ENCODE measurements at regions not wholly inside any gene's neighbourhood (a gene's known extent, or its start where the extent isn't known, plus 50 kb on each side); places are given as distances from the start of the nearest gene placed in this dataset.

DNA sequence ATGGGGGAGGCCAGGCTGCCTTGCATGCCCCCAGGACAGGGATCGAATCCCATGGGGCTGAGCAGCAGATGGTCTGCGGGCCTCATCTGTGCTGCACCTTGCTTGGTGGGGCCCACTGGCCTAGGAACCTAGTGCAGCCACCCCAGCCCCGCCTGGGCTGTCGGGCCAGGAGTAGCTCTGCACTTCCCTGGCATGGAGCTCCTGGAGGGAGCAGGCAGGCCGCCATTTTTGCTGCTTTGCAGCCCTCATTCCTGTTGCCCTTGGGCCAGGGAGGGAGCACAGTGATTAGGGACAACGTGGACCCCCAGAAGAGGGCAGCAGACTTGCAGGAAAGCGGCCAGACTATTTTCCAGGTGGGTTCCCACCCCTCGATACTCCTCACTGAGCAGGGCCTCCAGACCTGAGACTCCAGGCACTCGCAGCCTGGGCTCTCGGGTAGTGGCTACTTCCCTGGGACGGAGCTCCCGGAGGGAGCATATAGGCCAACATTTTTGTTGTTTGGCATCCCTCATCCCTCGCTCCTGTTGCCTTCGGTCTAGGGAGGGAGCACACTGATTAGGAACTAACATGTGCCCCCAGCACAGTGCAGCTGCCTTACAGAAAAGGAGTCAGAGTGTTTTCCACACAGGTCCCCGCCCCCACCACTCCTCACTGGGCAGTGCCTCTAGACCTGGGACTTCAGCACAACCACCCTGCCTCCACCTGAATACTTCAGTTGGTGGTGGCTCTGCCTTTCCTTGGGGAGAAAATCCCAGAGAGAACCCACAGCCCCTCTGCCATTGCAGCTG is 99.5 kb downstream of the MAIP1 start:
- peak; percentile 51 for DNase-seq (ENCODE audit: low spot score)

DNA sequence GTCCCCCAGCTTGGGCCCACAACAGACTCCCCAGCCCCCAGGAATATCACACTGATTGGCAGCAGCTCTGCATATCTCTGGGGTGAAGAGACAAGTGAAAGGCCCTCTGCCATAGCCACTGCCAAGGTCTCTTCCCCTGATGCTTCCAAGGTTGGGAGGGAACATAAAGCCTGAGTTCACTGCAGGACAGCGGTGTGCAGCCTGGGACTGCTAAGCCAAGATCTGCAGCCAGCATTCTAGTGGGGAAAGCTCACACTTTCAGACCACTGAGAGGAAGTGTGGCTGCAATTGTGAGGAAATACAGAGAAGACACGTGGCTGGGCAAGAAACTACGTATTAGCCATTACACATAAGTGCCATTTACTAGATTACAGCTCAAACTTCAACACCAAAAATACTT is 100.7 kb downstream of the MAIP1 start:
- no peak for DNase-seq (ENCODE audit: low spot score)

DNA sequence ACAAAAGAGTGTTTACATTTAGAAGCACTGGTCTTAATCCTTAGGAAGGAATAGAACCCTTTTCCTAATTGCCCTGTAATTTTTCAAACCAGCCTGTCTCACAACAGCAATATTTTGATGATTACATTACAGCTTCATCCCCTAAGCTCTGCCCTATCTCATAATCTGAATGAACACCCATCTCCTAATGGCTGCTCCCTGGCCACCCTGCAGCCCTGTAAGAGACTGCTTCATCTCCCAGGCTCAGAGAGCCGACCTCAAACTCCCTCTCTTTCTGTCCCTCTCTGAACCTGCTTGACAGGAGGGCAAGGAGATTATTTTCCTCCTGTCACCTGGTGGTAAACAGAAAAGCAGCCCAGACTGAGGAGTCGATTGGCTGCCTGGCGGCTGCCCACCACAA is 107.8 kb downstream of the MAIP1 start:
- no peak for DNase-seq (ENCODE audit: low spot score)

DNA sequence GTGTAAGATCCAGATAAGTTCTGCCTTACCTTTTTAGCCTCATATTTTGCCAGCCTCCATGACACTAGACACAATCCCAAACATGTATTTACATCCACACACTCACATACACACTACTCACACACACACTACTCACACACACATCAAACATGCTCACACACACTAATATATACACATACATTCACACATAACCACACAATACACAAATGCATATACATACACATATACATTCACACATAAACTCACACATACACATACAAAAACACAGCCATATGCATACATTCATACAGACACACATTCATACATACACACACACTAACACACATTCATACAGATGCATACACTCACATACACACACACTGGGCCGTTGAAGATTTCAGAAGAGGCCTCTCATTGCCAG is 109.5 kb downstream of the MAIP1 start:
- no peak for DNase-seq (ENCODE audit: low spot score)

DNA sequence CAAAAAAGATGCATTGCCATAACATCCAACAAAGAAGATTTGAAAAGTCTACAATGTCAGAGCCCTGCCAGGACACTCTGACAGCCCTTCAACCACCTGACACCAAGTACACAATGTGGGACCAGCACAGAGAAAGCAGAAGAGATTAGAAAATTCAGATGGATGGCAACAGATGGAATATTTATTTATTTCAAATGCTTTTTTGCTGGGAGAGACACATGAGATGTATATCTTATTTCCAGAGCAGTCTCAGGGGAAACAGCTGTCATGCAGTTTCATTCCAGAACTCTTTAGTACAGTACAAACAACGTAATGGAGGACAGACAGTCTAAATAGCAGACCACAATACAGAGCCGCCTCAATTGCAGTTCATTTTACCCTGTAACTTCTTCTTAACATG is 110.1 kb downstream of the MAIP1 start:
- no peak for DNase-seq (ENCODE audit: low spot score)

DNA sequence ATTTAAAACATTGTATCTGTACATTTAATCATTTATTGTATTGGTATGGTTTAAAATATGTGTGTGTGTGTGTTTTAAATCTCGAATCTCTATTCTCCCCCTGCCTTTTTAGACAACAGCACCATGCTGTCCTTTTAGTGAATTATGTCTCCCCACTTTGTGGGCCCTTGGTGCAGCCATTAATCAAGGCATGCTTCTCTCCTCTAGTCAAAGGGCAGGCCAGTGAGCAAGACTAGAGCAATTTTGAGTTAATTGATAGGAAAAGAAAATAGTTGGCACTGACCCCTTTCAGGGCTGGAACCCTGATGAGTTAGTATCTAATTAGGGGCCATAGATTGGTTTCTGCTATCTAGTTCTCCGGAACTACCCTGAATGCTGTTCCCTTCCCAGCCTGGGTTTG is 111.0 kb downstream of the MAIP1 start:
- no peak for DNase-seq (ENCODE audit: low spot score)

DNA sequence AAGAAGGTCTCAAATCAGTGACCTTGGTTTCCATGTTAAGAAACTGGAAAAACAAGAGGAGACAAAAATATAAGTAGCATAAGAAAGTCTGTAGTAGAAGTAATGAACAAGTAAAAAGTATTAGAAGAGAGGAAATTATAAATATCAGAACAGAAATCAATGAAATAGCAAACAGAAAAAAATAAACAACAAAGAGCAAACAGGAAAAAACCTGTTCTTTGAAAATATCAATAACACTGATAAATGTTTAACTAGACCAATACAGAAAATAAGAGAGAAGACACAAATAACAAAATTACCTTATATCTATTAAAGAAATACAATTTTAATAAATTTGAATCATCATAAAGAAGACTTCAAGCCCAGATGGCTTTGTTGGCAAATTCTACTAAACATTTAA is 113.3 kb downstream of the MAIP1 start:
- no peak for DNase-seq (ENCODE audit: low spot score)

DNA sequence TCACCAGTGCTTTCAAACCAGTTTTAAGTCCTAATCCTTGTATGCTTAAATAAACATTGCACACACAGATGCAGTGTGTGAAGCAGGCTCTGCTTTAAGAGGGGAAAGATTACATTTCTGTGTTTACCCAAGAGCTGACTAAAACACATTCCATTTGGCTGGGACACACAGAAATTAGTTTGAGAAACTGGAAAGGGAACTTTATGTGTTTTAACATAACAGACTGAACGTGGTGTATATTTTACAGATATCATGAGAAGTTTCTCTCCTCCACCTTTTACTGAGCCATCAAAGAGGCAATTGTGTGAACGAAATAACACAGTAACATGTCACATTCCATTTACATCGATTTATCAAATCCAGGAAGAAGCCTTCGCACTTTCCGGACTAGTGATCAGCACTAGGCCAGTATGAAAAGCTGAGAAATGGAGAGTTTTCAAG is 121.8 kb downstream of the MAIP1 start:
- DNase-seq (ENCODE audit: low spot score), result no peak

DNA sequence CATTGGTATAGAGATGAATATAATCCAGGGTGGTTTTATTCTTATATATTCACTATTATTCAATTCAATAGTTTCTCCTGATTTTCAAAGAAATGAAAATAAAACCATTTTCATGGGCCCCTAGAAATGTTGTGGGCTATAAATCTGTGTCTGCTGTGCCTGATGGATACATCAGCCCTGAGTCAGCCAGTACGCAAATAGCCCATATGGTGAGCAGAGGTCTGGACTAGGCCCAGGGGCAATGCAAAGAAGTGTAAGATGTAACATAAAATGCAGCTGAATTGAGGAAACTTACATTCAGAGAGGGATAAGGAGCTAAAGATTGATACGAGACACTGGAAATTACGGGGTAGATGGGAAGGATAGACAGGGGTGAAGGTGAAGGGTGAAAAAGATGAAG is 122.5 kb downstream of the MAIP1 start:
- no peak for DNase-seq (ENCODE audit: low spot score)

DNA sequence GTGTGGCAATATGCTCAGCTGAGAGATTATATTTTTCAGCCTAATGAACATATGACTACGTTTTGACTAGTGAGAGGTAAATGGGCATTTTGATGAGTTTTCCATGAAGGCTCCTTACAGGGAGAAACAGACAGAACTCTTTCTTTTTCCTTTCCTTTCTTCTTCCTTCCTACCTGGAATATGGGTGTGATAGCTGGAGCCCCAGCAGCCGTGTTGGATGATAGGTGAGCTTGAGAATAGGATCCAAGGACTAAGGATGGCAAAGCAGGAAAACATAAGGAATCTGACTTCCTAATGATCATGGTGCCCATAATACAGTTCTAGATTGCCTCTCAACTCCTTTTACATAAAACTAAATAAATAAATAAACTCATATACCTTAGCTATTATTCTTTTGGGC is 124.0 kb downstream of the MAIP1 start:
- DNase-seq (ENCODE audit: low spot score), result no peak

DNA sequence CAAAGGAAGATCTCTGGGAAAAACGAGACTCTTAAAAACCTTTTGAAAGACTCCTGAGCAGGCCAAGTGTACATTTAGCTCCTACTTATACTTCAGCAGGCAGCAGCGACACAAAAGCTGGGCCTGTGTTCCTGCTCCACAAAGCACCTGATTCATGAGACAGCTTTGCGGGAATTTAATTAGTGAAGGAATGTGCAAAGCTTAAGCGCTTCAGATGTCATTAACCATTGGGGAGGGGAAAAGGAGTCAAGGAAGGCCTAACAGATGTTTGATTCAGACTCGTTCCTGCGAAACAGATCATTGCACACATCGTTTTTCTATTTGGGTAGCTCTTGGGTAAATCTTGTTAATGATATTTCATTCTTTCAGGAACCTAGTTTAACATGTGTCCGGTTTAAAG is 125.9 kb downstream of the MAIP1 start:
- peak; percentile 60 for DNase-seq (ENCODE audit: low spot score)

DNA sequence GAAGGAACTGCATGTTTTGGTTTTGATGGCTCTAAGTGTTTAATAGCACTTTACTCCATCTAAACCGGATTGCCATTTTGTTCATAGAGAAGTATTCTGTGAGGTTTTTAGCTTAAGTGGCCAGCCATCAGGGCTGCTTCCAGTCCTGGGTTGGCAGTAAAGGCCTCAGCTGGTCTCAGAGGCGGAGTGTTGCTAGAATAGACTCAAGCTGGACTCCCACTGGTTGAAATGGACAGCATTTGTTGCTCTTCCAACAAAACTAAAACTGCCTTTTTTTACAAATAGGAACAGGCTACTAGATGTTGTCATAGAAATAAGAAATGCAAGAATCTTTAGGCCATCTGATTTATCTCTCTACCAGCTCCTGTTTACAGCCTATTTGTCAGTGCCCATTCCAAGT is 126.4 kb downstream of the MAIP1 start:
- DNase-seq (ENCODE audit: low spot score), result no peak

DNA sequence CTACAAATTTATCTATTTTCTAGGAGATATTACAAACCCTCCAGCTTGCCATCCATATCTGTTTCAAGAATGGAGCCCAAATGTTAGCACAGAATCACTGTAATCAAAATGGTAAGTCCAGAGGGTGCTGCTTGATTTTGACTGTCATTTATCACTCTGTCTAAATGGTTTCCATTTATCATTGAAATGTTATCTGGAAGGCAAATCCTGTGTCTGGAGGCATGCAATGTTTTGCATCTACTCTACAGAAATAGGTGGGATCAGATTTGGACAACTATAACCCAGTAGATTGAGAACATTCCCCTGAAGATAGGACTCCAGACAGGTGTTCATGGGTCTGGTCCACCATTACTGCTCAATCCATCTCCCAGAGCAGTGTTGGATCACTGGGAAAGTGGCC is 128.7 kb downstream of the MAIP1 start:
- DNase-seq (ENCODE audit: low spot score), result no peak

DNA sequence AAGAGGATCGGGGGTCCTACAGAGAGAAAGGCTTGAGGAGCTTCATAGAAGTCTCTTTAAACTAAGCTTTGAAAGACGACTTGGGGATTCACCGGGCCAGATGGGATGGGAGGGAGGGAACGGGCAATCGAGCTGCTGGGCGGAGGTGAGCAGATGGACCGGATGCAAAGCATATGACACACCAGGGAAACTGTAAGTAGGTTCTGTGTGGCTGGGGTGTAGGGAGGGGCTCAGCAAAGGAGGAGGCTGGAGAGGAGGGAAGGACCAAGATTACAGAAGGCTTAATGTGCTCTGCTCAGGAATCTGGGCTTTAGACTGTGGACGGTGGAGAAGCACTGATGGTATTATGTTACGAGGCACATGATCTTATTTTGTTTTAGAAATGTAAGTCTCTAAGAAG is 131.5 kb downstream of the MAIP1 start:
- DNase-seq (ENCODE audit: low spot score), result no peak

DNA sequence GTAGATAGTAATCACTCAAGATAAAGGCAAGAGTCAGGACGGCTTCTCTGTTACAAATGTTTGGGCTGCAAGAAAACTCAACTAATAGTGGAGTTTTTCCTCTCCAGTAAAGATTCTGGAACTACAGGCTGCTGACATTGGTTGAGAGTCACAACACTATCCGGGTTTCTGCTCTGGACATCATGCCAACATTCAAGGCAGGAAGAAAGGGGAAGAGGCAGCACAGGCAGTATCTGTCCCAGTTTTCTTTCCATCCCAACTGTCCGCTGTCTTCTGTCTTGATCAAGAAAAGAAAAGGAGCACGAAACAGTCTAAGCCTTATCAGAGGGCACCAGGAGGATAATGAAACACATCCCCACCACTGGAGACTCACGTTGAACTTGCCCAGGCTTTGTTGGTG is 132.1 kb downstream of the MAIP1 start:
- no peak for DNase-seq (ENCODE audit: low spot score)

DNA sequence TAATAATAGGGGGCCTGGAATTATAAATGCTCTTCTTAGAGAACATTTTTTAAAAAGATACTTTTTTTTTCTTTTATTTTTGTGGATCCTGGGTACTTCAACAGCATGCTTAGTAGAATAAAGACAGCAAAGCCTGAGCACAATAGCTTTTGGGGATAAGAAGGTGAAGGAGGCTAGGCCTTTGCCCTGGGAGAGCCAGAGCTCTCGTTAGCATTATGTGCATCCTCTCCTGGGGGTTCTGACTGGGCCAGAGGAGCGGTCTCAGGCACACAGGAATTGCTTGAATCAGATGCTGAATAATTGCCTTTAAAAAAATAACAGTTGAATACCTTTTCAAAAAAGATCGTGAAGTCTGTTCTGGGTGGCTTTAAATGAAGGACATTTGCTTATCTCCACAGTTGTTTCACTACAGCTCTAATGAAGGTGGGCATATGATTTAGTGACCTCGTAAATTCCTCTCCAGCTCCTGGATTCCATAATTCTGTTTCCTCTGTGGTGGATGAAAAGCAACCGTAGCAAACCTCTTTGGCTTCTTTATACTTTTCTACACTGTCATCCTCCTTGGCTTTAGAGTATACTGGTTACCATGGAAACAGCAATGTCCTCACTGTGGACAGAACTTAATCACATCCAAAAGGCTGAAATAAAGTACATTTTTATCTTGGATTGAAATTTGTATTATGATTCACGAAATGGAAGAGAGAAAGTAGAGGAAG is 133.8 kb downstream of the MAIP1 start:
- DNase-seq (ENCODE audit: low spot score), result no peak

DNA sequence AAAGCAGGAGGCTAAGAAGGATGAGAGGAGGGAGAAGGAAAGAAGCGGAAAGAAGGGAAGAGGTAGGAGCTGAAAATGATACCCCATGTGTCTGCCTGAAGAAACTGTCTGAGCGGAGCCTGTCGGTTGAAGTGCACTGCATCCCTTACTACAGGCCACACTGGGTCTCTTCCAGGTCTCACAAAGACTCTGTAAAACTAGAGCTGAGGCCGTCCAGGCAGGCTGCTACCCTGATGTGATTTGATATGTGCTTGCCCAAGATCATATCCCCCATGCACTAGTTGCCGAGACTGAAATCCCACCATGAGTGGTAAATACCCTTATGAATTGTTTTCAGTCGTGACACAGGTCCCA is 134.4 kb downstream of the MAIP1 start:
- DNase-seq (ENCODE audit: low spot score), result no peak

DNA sequence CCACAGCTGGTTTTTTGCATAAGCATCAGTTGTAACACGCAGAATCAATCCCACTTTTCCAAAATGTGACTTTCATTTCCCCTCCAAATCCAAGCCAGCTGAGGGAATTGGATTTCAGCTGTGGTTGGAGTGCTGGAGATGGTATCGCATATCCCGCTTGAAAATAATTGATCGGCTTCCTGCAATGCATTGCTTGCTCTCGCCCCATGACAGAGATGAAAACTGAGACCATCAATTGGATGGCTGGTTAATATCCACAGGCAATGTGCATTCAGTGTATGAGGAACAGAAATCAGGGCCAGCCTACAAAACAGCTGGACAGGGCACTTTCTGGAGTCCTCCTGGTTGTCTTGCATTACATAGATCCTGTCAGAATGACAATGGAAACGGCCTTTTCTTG is 135.3 kb downstream of the MAIP1 start:
- no peak for DNase-seq (ENCODE audit: low spot score)

DNA sequence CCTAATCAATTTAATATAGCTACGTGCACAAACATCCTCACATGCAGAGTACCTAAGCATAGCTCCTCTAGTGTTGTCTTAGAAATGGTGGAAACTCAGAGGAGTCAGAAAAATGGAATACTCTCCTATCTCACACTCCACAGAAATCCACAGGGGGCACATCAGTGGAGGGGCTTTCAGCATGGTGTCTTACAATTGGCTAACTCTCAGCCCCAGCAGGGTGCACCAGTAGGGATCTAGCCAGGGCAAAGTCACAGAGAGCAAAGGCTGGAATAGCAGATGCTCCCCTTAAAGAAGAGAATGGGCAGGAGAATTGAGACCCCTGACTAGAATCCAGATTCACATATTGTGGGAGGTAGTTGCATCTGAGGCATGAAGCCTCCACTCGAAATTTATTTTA is 135.7 kb downstream of the MAIP1 start:
- no peak for DNase-seq (ENCODE audit: low spot score)

DNA sequence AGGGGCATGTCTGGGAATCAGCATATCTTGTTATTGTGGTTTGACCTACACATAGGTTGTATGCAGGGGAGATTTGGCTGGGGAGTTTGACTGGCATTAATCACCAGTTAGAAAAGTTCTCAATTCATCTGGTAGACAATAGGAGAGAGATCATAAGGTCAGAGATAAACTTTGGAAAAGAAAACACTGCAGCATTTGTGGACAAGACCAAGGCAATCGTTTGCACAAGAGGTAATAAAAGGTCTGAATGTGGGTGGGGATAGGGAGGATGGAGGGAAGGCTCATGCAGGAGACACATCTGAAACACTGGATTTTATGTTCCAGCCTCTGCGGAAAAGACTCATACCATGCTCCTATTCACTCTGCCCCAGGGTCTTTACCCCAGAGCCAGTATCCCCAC is 136.9 kb downstream of the MAIP1 start:
- DNase-seq (ENCODE audit: low spot score), result no peak

DNA sequence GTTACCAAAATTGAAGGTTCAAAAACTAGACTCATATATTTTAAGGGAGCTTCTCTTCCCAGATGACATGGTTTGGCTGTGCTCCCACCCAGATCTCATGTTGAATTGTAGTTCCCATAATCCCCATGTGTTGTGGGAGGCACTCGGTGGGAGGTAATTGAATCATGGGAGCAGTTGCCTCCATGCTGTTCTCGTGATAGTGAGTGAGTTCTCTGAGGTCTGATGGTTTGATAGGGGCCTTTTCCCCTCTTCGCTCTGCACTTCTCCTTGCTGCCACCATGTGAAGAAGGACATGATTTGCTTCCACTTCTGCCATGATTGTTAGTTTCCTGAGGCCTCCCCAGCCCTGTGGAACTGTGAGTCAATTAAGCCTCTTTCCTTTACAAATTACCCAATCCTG is 140.1 kb downstream of the MAIP1 start:
- no peak for DNase-seq (ENCODE audit: low spot score)

DNA sequence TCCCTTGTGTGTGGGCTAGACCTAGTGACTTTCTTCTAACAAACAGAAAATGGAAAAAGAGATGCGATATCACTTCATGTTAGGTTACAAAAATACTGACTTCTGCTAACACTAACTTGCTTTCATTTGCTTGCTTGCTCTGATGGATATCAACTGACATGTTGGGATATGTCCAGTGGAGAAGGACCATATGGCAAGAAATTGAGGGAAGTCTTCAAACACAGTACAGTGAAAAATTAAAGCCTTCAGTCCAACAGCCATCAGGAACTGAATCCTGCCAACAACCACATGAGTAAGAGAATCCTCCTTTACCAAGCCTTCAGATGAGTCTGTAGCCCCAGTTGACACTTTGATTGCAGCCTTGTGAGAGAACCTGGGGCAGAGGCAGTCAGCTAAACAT is 143.9 kb downstream of the MAIP1 start:
- DNase-seq (ENCODE audit: low spot score), result no peak

DNA sequence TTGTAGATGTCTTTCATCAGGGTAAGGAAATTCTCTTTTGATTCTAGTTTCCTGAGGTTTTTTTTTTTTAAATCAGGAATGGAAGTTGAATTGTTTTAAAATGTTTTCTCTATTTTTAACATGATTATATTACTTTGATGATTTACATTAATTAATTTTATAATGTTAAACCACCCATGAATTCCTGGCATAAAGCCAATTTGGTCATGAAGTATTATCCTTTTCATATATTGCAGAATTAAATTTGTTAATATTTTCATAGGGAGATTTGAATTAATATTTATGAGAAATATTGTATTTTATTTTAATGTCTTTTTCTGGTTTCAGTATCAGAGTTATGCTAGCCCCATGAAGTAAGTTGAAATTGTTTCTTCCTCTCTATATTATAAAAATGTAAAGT is 144.6 kb downstream of the MAIP1 start:
- DNase-seq (ENCODE audit: low spot score), result no peak

DNA sequence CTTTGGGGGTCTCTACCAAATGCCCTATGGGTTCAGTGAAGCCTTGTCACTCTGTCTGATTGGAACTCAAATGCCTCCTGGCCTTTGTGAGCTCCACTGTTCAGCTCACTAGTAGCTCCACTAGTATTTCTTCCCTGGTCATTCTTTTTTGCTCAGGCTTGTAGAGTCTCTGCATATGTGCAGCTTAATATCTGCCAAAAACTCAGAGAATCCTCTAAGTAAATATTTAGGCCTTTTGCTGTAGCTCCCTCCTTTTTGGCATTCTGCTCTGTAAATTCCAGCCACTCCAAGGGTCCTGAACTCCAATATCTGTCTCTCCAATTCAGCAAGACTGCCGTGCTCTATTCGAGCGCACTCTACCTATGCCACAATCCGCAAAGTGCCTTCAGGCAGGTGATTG is 146.5 kb downstream of the MAIP1 start:
- DNase-seq (ENCODE audit: low spot score), result no peak
